SK-N-SH treated with all-trans-retinoic acid at 6 μM for 48 hours (cell line): ENCODE measurements at regions not wholly inside any gene's neighbourhood (a gene's known extent, or its start where the extent isn't known, plus 50 kb on each side); places are given as distances from the start of the nearest gene placed in this dataset.

Source experiments
- ARNTL ChIP-seq: fragments of 450-650 bp; formaldehyde crosslinking; IDR thresholded peaks from 2 replicates; pipeline ENCODE4 v1.5.0; 2020; ENCODE audit warnings: low read depth, mild to moderate bottlenecking, moderate library complexity, borderline replicate concordance
- ESRRG ChIP-seq: fragments of 250-450 bp; sonication (Bioruptor Pico); IDR thresholded peaks from 2 replicates; pipeline ENCODE4 v1.6.1; 2021; ENCODE audit warnings: mild to moderate bottlenecking
- GLIS3 ChIP-seq: fragments of 250-450 bp; sonication (Bioruptor Pico); IDR thresholded peaks from 2 replicates; pipeline ENCODE4 v1.5.0; 2020; ENCODE audit warnings: mild to moderate bottlenecking, moderate library complexity
- POU6F1 ChIP-seq: fragments of 250-450 bp; sonication (Bioruptor Pico); IDR thresholded peaks from 2 replicates; pipeline ENCODE4 v1.8.0; 2021; ENCODE audit warnings: low read depth, mild to moderate bottlenecking, moderate library complexity, borderline replicate concordance
- TCF4 ChIP-seq: fragments of 250-450 bp; sonication (Bioruptor Pico); IDR thresholded peaks from 2 replicates; pipeline ENCODE4 v1.8.0; 2021; ENCODE audit warnings: mild to moderate bottlenecking, moderate library complexity, borderline replicate concordance
- ZNF565 ChIP-seq: fragments of 450-650 bp; formaldehyde crosslinking; conservative IDR thresholded peaks from 2 replicates; pipeline ENCODE4 v1.5.0; 2020; ENCODE audit warnings: low read depth, mild to moderate bottlenecking, moderate library complexity
- TF ChIP-seq, protein P1 (sequence below): fragments of 250-450 bp; sonication (Bioruptor Pico); IDR thresholded peaks from 2 replicates; pipeline ENCODE4 v1.5.0; 2020; ENCODE audit warnings: mild to moderate bottlenecking, moderate library complexity
- TF ChIP-seq, protein P2 (sequence below): fragments of 250-450 bp; sonication (Bioruptor Pico); IDR thresholded peaks from 2 replicates; pipeline ENCODE4 v1.5.1; 2020; ENCODE audit warnings: low read depth, mild to moderate bottlenecking, moderate library complexity

GRCh38 chr9:95382433-95382832 lies 64.9 kb upstream of the FANCC start:
- TF ChIP-seq, protein P1, sequence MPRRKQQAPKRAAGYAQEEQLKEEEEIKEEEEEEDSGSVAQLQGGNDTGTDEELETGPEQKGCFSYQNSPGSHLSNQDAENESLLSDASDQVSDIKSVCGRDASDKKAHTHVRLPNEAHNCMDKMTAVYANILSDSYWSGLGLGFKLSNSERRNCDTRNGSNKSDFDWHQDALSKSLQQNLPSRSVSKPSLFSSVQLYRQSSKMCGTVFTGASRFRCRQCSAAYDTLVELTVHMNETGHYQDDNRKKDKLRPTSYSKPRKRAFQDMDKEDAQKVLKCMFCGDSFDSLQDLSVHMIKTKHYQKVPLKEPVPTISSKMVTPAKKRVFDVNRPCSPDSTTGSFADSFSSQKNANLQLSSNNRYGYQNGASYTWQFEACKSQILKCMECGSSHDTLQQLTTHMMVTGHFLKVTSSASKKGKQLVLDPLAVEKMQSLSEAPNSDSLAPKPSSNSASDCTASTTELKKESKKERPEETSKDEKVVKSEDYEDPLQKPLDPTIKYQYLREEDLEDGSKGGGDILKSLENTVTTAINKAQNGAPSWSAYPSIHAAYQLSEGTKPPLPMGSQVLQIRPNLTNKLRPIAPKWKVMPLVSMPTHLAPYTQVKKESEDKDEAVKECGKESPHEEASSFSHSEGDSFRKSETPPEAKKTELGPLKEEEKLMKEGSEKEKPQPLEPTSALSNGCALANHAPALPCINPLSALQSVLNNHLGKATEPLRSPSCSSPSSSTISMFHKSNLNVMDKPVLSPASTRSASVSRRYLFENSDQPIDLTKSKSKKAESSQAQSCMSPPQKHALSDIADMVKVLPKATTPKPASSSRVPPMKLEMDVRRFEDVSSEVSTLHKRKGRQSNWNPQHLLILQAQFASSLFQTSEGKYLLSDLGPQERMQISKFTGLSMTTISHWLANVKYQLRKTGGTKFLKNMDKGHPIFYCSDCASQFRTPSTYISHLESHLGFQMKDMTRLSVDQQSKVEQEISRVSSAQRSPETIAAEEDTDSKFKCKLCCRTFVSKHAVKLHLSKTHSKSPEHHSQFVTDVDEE (CRISPR knock-in tag): no peak
- TF ChIP-seq ESRRG (no peak), POU6F1 (CRISPR knock-in tag) (no peak), ARNTL (CRISPR knock-in tag) (no peak), TCF4 (CRISPR knock-in tag) (no peak), GLIS3 (CRISPR knock-in tag) (no peak), ZNF565 (CRISPR knock-in tag) (no peak)
- TF ChIP-seq, protein P2, sequence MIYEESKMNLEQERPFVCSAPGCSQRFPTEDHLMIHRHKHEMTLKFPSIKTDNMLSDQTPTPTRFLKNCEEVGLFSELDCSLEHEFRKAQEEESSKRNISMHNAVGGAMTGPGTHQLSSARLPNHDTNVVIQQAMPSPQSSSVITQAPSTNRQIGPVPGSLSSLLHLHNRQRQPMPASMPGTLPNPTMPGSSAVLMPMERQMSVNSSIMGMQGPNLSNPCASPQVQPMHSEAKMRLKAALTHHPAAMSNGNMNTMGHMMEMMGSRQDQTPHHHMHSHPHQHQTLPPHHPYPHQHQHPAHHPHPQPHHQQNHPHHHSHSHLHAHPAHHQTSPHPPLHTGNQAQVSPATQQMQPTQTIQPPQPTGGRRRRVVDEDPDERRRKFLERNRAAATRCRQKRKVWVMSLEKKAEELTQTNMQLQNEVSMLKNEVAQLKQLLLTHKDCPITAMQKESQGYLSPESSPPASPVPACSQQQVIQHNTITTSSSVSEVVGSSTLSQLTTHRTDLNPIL (CRISPR knock-in tag): no peak
